GM12892 (cell line): ENCODE measurements at regions not wholly inside any gene's neighbourhood (a gene's known extent, or its start where the extent isn't known, plus 50 kb on each side); places are given as distances from the start of the nearest gene placed in this dataset.

Experiments used
- POLR2A ChIP-seq: IDR thresholded peaks from 2 replicates; pipeline ENCODE4 v1.6.1; 2011; ENCODE audit warnings: low read depth, low read length, control low read depth
- TAF1 ChIP-seq: IDR thresholded peaks from 2 replicates; pipeline ENCODE4 v1.6.1; 2011; ENCODE audit warnings: low read depth, mild to moderate bottlenecking, control low read depth, low read length, borderline replicate concordance

DNA sequence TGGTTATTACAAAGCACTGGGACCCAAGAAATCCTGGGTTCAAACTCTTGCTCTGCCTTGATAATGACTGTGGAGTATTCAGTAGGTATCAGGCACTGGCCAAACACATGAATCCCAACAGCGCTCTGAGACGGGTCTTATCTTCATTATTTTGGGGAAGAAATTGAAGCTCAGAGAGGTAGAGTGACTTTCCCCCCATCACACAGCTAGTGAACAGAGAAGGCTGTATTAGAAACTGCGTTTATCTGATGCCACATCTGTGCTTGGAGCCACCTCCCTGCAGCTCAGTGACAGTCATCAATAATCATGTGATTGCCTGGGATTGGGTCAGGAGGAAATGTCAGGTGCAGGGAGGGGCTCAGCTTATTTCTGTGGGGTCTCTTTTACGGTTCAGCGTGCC lies 225.4 kb upstream of the LHX5 start:
- TF ChIP-seq TAF1 (no peak), POLR2A (no peak)
